Muscle of leg (tissue), 3 donors: ENCODE measurements at regions not wholly inside any gene's neighbourhood (a gene's known extent, or its start where the extent isn't known, plus 50 kb on each side); places are given as distances from the start of the nearest gene placed in this dataset.

Experiments used
- DNase-seq: peaks from one replicate; pipeline ENCODE4 v3.0.0; 2013
- H3K27ac ChIP-seq: one replicate; pipeline ENCODE4 v1.5.1; 2013; ENCODE audit warnings: mild to moderate bottlenecking, low read length, control low read depth
- H3K27me3 ChIP-seq: one replicate; pipeline ENCODE4 v1.6.1; 2013; ENCODE audit warnings: low read length; ENCODE audit not compliant: control insufficient read depth, insufficient read depth
- H3K36me3 ChIP-seq: one replicate; pipeline ENCODE4 v1.6.1; 2013; ENCODE audit warnings: low read length; ENCODE audit not compliant: control insufficient read depth, insufficient read depth
- H3K4me1 ChIP-seq: one replicate; pipeline ENCODE4 v1.6.1; 2013; ENCODE audit warnings: low read length; ENCODE audit not compliant: control insufficient read depth, insufficient read depth
- H3K4me3 ChIP-seq: one replicate; pipeline ENCODE4 v1.5.1; 2013; ENCODE audit warnings: low read length, control low read depth
- H3K9me3 ChIP-seq: replicated peaks from 2 replicates; pipeline ENCODE4 v1.6.1; 2013; ENCODE audit warnings: low read depth, low read length; ENCODE audit not compliant: control insufficient read depth
- WGBS: methylation state at CpG from one replicate; pipeline ENCODE4 v1.1.5; 2013; ENCODE audit warnings: missing lambda C conversion rate; ENCODE audit not compliant: insufficient coverage; 5-methylcytosine and 5-hydroxymethylcytosine counted together

DNA sequence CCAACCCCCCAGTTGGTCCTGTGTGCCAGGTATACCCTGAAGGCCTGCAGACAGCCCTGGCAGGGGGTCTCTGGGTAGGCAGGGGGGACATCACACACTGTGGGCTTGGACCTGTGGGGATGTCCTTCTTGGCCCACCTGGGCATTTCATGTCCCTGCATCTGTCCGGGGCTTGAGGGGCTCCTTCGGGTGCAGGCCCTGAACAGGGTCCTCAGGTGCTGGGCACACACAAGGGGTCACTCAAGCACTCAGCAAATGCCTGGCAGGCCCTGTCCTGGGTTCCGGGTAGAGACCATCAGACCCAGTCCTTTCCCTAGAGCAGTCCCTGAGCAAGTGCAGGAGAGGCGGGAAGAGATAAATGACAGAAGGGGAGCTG lies 70.5 kb upstream of the WNT11 start:
- WGBS, result 78% methylated on average over 2 of the region's 4 CpGs
- Histone ChIP-seq H3K27ac (no peak overlapping the region), H3K9me3 (peaks cover 11% of the 10 kb centered on the region)

GRCh38 chr11:76276046-76276780 lies 69.9 kb upstream of the WNT11 start:
- no peak overlapping the region for H3K4me3 ChIP-seq
- peaks cover 1% of the 10 kb centered on the region for H3K4me1 ChIP-seq
- 59% methylated on average over 5 of the region's 9 CpGs for WGBS
- H3K27ac ChIP-seq, result no peak overlapping the region
- no peak for DNase-seq
- H3K9me3 ChIP-seq, result peaks cover 11% of the 10 kb centered on the region
- no peaks in the 10 kb centered on the region for H3K27me3 ChIP-seq
- H3K36me3 ChIP-seq, result no peaks in the 10 kb centered on the region

More for the DNA sequence above, 70.5 kb upstream of the WNT11 start:
- no peaks in the 10 kb centered on the region for H3K4me1 ChIP-seq
- H3K36me3 ChIP-seq, result no peaks in the 10 kb centered on the region
- DNase-seq, result no peak
- H3K4me3 ChIP-seq, result no peak overlapping the region
- H3K27me3 ChIP-seq, result no peaks in the 10 kb centered on the region

DNA sequence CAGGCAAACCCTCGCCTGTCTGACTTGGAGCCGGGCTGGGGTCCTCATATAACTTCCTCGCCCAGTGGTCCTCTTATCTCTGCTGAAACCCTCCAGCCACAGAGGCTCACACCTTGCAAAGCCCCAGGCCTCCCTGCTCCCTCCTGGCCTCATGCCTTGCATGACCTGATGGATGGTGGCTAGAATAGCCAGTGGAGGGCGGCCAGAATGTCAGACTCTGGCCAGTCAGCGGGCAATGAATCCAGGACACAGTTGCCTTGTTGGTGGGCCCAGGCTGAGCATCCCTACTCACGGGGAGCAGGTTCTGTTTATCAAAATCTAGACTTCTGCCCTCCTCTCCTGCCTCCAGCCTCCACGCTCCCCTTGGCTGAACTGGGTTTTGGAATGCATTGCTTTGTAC lies 69.1 kb upstream of the WNT11 start:
- no peak for DNase-seq
- H3K36me3 ChIP-seq, result no peaks in the 10 kb centered on the region
- peaks cover 7% of the 10 kb centered on the region for H3K4me1 ChIP-seq
- WGBS, result 100% methylated on average over 1 of the region's 7 CpGs
- no peaks in the 10 kb centered on the region for H3K27me3 ChIP-seq
- no peak overlapping the region for H3K27ac ChIP-seq
- H3K9me3 ChIP-seq, result peaks cover 11% of the 10 kb centered on the region
- no peak overlapping the region for H3K4me3 ChIP-seq

GRCh38 chr11:76271068-76271467 lies 64.8 kb upstream of the WNT11 start:
- H3K4me1 ChIP-seq, result peaks cover 39% of the 10 kb centered on the region
- no peak overlapping the region for H3K4me3 ChIP-seq
- H3K27ac ChIP-seq, result no peak overlapping the region
- WGBS, result 66% methylated on average over 8 of the region's 9 CpGs
- H3K9me3 ChIP-seq, result peaks cover 11% of the 10 kb centered on the region
- no peaks in the 10 kb centered on the region for H3K27me3 ChIP-seq
- H3K36me3 ChIP-seq, result no peaks in the 10 kb centered on the region
- no peak for DNase-seq

DNA sequence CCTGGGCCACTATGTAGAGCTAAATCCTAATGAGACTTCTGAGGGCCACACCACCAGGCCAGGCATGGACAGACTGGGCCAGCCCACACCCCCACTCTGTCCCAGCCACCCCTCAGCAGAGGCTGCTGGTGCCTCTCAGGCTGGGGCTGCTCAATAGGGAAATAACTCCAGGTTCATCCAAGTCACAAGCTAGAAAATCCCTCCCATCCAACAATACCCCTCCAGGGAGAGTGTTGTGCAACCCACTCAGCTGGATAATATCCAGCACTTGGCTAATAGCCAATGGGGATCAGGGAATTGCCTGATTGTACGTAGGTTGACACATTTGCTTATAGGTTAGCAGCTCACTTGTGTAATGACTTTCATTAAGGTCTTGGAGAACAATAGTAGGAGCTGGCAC lies 64.1 kb upstream of the WNT11 start:
- Histone ChIP-seq H3K4me1 (peaks cover 46% of the 10 kb centered on the region), H3K27ac (peak overlapping the region; percentile 75), H3K4me3 (no peak overlapping the region), H3K9me3 (peaks cover 11% of the 10 kb centered on the region), H3K27me3 (no peaks in the 10 kb centered on the region), H3K36me3 (no peaks in the 10 kb centered on the region)
- WGBS, result no CpG with 5 or more reads among the region's 1 CpG
- peak; percentile 86 for DNase-seq

DNA sequence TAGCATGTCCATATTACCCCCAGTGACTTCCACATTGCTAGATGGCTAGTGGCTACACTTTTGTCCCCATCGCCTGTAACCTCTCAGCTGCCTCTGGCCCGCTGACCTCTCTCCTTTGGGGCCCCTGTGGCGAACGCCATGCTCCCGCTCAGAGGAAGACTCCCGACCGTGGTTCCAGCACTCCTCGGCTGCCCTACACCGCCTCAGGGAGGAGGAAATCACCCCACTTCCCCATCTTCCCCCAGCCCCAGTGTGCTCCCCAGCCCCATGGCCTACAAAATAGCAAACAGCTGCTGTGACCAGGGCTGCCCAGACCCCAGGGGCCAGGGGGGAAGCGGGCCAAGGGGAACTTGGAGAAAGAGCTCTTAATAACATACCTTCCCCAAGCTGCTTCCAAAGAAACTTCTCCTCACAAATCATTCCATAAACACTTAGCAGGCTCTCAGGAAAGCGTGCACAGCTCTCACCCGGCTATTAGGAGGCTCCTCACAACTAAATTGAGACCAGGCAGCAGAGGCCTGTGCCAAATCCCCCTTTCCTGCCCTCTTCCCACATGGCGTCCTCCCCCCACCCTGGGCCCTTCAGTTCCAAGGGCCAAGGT lies 63.5 kb upstream of the WNT11 start:
- H3K9me3 ChIP-seq, result peaks cover 11% of the 10 kb centered on the region
- no peaks in the 10 kb centered on the region for H3K27me3 ChIP-seq
- H3K36me3 ChIP-seq, result no peaks in the 10 kb centered on the region
- peak; percentile 93 for DNase-seq
- 12% methylated on average over 9 of the region's 13 CpGs for WGBS
- H3K27ac ChIP-seq, result peak overlapping the region; percentile 75
- H3K4me1 ChIP-seq, result peaks cover 50% of the 10 kb centered on the region
- H3K4me3 ChIP-seq, result no peak overlapping the region

- DNase-seq, result peak; percentile 54
- Histone ChIP-seq H3K27me3 (no peaks in the 10 kb centered on the region), H3K9me3 (peaks cover 6% of the 10 kb centered on the region), H3K27ac (peak overlapping the region; percentile 75), H3K36me3 (no peaks in the 10 kb centered on the region), H3K4me3 (no peak overlapping the region), H3K4me1 (peaks cover 50% of the 10 kb centered on the region)
- 64% methylated on average over 6 of the region's 6 CpGs for WGBS
Measured at GRCh38 chr11:76269247-76269646, 62.9 kb upstream of the WNT11 start.

DNA sequence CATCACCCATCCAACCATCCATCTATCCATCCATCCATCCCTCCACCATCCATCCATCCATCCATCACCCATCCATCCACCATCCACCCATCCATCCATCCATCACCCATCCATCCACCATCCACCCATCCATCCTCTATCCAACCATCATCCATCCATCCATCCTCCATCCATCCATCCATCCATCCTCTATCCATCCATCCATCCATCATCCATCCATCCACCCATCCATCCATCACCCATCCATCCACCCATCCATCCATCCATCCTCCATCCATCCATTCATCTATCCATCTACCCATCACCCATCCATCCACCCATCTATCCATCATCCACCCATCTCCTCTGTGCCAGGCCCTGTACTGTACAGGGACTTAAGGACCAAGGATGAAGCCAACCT lies 62.2 kb upstream of the WNT11 start:
- H3K4me3 ChIP-seq, result no peak overlapping the region
- no peak for DNase-seq
- H3K27me3 ChIP-seq, result no peaks in the 10 kb centered on the region
- no peaks in the 10 kb centered on the region for H3K36me3 ChIP-seq
- H3K4me1 ChIP-seq, result peaks cover 53% of the 10 kb centered on the region
- no peak overlapping the region for H3K27ac ChIP-seq
- H3K9me3 ChIP-seq, result no peaks in the 10 kb centered on the region

DNA sequence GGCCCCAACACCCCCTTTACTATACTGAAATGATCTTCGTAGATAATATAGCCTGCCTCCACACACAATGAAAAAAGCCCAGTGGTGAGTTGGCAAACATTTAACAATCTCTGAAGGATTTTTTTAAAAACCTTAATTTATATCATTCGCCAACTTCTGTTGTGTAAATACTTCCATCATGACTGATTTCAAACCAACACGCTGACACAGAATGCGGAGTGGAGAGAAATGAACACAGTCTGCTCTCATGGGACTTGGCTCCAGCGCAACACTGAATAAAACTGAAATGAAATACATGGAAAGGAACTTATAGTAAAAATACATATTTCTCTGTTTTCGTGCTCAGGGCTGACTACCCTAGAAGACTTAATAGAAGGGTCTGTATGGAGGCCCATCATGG lies 61.3 kb upstream of the WNT11 start:
- Histone ChIP-seq H3K4me1 (peaks cover 53% of the 10 kb centered on the region), H3K9me3 (no peaks in the 10 kb centered on the region), H3K4me3 (no peak overlapping the region), H3K27ac (peak overlapping the region; percentile 79), H3K27me3 (no peaks in the 10 kb centered on the region), H3K36me3 (no peaks in the 10 kb centered on the region)
- WGBS, result no CpG with 5 or more reads among the region's 6 CpGs
- DNase-seq, result peak; percentile 87

- peak overlapping the region; percentile 79 for H3K27ac ChIP-seq
- no peaks in the 10 kb centered on the region for H3K36me3 ChIP-seq
- peak; percentile 69 for DNase-seq
- H3K4me1 ChIP-seq, result peaks cover 53% of the 10 kb centered on the region
- H3K27me3 ChIP-seq, result no peaks in the 10 kb centered on the region
- 81% methylated on average over 2 of the region's 8 CpGs for whole genome bisulfite sequencing
- no peaks in the 10 kb centered on the region for H3K9me3 ChIP-seq
- H3K4me3 ChIP-seq, result no peak overlapping the region
Measured at GRCh38 chr11:76266286-76267100, 60.2 kb upstream of the WNT11 start.
